ENCODE measurements at regions not wholly inside any gene's neighbourhood (a gene's known extent, or its start where the extent isn't known, plus 50 kb on each side); places are given as distances from the start of the nearest gene placed in this dataset.
"Not testable (repeated sequence)": the region's sequence is repeated elsewhere in the genome, so short reads cannot be mapped to it uniquely, and the experiment has no call there.

DNA sequence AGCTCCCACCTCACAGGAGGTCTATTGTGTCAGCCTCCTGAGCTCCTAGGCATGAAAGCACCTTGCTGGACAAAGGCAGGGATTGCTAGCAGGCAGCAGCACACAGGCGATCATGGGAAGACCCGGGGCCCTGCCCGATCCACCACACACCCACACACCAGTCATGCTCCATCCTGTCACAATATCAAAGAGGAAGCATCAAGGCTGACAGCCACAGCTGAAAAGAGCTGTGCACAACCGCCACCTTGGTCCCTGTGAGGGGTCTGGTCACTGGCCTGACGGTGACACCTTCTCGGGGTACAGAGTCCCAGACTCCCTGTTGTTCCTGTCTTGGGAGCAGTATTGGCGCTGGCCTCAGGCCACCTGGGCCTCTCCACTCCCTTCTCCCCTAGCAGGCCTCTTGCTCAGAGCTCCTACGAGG lies 89.7 kb upstream of the RET start:
- DNase-seq (ENCODE audit: low read depth in 2 of 2): no peak

DNA sequence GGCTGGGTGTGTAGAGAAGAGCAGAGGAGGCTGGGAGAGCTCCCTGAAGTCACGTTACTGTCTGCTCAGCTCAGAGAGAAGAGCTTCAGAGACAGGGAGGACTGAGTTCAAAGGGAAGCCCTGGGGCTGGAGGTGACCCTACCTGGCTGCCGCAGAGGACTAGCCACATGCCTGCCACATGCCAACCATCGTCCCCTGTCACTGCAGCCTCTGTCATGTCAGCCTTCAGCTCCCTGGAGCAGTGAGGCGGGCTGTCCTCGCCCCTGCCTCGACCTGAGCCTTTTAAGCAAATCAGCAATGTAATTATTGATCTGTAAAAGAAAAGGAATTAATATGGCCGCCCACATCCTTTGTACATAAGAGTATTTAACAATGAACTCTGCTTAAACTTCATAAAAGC lies 89.3 kb upstream of the RET start:
- no peak for DNase-seq (ENCODE audit: low read depth in 2 of 2)

DNA sequence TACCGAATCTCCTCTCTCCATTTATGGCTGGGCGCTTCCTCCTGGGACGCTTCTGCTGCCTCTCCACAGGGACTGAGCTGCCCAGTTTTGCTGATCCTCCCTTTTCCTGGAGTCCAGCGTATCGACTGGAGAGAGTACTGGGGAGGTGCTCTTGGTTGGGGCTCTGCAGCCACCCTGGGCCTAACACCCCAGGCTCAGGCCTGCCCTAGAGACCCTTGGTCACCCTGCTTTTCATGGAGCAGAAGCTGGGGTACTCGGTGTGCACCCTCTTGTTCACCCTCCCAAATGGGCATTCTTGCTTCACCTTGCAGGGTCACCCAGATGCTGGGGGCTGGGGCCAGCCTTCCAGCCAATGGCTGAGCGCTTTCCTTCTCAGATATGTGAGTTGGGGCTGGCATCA lies 88.8 kb upstream of the RET start:
- no peak for DNase-seq (ENCODE audit: low read depth in 2 of 2)

DNA sequence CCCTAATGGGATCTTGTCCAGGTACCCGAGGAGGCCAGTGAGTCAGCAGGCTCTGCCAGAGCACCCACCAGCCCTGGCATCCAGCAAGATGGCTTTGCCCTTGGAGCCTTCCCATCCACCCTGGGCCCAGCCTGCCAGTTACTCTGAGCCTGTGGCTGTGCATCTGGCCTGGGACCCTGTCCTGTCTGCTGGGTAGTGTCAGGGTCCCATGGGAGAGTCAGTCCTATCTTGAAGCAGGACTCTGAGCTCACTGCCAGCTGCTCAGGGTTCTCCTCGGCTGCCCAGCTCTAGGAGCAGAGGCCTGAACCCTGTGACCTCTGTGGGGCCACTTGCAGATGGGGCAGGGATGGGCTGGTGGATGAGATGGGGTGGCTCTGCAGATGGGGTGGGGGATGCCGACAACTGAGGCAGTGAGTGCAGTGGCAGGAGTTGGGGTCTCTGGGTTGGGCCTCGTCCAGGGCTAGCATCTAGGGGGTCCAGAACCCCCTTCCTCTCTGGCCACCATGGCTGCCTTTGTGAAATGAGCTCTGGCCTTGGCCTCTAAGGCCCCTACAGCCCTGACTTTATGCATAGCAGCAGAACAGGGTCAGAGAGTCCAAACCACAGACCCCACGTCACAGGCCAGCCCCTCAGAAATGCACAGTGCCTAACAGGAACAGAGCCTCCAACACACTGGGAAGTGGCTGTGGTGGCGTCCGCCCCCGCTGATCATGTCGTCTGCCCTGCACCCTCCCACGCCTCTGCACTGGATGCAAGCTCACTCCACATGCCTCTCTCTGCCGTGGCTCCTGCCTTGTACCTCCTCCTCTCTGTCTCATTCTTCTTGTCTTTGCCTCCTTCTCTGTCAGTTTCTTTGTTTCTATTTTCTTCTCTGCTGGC lies 88.1 kb upstream of the RET start:
- DNase-seq (ENCODE audit: low read depth in 2 of 2): no peak

DNA sequence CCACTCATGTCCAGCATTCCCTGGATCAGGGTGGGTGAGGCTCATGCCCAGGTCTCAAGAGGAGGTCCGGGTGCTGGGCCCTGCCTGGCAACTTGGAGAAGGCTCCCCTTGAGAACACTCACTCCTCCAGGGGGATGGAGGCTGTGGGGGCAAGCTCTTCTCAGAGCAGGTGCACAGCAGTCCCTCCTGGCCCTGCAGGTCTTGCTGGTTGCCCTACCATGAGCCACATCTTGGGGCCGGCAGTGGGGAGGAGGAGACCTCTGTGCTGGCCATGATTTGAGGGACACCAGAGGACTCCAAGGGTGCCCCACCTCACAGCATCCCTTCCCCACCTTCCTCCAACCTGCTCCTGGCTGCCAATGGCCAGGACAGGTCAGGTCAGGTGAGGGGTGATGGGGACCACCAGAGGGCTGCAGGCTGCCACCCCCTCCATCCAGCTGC lies 87.4 kb upstream of the RET start:
- DNase-seq (ENCODE audit: low read depth in 2 of 2): no peak

DNA sequence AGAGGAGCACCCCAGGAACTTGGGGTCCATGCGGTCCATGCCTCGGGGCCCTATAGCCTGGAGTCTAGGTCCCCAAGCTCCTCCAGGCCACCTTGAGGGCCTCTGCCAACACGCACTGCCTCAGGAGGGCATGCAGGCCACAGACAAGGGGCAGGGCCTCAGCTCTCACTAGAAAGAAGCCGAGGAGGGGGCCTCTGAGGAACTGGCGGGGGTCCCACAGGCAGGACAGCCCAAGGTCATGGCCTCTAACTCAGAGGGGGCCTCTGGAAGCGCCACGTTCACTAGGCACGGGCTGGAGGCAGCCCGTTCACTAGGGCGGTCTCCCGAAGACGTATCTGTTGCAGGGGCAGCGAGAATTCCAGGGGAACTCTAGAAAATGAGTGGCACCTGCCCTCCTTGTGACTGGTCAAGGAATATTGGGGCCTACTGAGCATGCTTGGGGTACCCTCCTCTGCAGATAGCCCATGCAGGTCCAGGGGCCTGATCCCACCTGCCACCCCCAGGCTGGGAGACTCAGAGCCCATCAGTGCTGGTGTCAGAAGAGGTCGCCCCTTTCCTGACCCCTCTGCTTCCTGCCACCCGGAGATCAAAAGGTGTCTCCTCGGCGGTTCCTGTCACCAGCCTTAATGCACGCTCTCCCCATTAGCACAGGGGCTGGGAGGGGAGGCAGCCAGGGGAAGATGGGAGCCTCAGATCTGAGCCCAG lies 86.7 kb upstream of the RET start:
- no peak for DNase-seq (ENCODE audit: low read depth in 2 of 2)

DNA sequence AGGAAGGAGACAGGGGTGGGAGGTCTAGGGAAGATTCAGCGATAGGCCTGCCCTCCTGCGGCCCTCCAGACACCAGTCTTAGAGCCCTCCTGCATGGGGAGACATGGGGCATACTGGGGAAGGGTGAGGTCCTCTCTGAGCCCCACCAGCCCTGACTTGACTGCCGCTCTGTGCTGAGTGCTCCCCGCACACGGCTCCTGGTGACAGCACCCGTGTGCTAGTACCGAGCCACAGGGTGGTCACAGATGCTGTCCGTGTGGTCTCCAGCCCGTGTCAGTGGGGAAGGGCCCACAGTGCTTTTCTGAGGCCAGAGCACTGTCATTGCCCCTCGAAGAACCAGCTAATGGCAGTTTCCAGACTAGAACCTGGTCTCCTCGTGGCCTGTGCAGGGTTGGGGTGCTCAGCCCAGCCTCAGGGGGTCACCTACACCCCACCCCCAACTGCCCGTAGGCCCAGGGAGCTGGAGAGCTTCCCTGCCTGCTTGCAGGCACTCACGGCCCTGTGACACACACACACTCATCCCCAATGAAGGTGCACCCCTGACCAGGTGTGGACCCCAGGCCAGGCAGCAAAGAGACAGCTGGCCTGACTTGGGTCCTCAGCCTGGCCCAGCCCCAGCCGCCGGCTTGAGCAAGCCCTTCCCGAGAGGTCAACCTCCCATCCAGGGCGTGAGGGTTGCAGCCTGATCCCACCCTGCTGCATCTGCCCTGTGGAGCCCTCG lies 86.0 kb upstream of the RET start:
- DNase-seq (ENCODE audit: low read depth in 2 of 2): no peak

DNA sequence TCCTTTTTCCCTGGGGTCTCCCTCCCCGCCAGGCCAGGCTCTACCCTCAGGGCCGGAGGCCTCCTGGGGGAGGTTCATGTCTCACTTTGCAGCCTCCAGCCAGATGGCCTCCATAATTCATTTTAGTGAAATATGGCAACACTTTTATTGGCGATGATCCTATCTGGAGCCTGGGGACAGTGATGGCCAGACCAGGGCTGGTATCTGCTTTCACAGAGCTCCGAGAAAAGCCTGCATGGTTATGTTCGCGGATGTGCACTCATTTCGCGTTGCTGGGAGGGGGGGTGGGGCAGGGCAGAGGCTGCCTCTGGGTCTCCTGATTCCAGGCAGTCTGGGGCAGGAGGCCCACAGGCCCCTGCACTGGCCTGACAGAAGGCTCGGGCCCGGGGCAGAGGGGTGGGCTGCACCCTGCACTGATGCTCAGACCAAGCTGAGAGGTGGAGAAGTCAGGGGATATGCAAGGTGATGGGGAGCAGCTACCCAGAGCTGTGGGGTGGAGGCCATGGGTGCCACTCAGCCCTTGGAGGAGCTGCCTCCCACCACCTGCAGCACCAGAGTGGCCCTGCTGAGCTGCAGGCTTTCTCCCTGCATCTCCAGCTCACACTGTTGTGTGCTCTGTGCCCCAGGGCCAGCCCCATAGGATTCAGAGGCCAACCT lies 85.3 kb upstream of the RET start:
- no peak for DNase-seq (ENCODE audit: low read depth in 2 of 2)

DNA sequence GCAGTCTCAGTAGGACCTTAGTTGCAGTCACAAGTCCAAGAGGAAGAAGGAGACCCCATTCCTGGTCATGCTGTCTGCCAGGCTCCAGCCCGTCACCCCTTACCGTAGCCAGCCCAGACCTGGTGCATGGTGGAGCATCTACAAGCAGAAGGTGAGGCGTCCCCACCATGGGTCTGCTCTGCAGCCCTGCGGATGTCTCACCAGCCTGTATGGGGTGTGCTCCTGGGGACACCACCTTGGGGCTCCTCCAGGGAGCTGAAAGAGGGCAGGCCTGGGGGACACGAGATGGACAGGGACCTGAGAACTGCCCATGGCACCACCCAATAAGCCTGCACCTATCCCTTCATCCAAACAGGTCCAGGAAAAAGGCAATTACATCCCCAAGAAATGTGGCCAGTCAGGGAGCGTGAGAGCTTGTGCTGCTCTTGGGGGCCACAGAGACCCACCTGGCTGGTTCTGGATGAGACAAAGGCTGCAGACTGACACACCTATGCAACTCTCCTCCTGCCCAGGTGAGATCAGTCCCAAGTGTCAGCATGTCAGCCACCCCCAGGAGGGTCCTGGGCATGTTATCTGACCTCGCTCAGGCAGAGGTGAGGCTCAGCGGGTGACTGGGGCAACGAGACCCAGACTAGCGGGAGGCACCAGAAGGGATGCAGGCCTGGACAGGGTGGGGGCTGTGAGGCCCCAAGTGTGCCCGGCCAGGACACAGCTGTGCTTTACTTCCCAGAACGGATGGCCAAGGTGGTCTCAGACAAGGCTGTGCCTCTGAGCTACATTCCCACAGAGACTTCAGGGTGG lies 84.5 kb upstream of the RET start:
- no peak for DNase-seq (ENCODE audit: low read depth in 2 of 2)

DNA sequence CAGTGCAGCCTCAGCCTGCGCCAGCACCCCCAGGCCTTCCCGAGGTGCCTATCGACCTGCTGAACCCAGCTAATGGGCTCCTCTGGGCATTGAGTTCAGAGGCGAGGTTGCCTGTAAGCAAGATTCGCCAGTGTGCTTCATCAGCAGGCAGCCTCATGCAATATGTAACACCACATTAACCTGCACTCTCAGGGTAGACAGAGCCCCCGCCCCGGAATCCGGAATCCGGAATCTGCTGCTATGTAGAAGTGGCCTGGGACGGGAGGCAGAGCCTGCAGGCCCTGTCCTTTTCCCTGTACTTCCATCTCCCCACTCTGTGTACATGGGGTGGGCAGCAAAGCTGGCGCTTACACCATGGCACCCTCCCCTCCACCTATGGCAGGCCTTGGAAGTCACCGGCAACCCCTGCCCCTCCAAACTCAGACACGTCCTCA lies 83.9 kb upstream of the RET start:
- no peak for DNase-seq (ENCODE audit: low read depth in 2 of 2)

DNA sequence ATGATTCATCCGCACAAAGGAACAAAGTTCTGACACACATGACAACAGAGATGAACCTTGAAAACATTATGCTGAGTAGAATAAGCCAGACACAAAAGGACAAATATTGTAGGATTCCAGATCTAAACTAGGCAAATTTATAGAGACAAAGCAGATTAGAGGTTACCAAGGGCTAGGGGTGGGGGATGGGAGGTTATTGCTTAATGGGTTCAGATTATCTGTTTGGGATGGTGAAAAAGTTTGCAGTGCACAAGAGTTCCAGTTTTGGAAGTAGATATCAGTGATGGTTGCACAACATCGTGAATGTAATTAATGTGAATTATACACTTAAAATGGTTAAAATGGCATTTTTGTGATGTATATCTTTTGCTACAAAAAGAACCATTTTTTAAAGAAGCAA lies 82.0 kb upstream of the RET start:
- DNase-seq (ENCODE audit: low read depth in 2 of 2): not testable (repeated sequence)

DNA sequence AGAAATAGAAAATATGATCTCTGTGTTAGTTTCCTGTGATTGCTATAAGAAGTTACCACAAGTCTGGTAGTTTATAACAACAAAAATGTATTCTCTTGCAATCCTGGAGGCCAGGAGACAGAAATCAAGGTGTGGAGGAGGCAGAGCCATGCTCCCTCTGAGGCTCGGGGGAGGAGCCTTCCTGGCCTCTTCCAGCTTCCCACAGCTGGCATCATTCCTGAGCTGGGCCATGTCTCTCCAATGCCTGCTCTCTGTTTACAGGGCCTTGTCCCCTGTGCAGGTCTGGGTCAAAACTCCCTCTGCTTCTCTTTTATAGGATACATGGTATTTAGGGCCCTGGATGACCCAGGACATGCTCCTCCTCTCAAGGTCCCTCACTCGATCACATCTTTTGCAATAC lies 81.3 kb upstream of the RET start:
- DNase-seq (ENCODE audit: low read depth in 2 of 2): no peak

DNA sequence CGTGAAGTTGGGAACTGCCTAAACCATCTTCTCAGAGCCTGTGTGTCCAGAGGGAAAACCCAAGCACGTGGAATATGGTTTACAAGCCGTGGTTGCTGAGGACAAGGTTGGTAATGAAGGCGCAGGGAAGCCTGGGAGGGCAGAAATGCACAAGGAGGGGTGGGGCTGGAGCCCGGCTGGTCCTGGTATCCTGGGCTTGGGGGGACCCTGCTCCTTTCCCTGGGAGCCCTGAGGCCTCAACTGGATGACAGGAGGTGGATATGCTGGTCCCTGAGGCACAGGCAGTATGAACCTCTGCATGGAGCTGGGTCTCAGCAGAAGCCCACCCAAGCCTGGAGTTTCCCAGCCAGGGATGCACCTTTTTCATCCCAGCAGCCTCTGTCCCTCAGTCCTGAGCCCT lies 80.3 kb upstream of the RET start:
- no peak for DNase-seq (ENCODE audit: low read depth in 2 of 2)

DNA sequence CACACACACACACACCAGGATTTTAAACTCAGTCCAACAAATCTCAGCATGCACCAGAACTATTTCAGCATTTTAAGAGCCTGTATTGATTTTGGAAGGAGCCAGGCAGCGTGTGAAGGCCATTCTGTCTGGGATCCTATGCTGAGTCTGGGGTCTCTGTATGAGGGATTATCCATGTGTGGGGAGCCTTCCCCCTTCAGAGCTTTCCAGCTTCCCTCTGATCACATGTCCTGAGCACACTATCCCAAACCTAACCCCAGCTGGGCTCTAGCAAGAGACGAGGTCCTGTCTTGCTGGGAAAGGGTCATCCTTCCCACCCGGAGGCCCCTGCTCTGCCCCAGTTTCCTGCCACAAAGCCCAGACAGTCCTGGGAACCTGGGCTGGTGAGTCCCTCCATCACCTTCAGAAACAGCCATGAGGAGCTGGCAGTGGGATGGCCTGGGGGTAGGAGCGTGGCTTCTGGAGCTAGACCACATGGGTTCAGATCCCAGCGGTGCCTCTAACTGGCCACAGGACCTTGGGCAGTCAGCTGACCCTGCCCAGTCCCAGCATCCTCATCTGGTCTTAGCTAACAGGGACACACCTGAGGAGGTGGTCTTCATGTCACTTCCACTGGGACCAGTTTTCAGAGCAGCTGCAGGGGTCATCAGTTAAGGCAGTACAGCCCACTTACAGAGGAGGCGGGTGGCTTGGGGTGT lies 79.6 kb upstream of the RET start:
- DNase-seq (ENCODE audit: low read depth in 2 of 2): no peak

DNA sequence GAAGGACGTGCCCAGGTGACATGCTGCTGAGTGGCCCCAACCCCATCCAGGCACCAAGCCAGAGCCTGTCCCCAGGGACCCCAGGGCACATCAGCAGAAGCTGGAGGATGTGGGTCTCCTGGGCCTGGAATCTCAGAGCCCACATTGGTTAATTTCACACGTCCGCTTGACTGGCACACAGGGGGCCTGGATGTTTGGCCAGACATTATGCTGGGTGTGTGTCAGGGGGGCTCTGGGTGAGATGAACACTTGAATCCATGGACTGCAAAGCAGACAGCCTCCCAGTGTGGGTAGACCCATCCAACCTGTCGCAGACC lies 79.1 kb upstream of the RET start:
- DNase-seq (ENCODE audit: low read depth in 2 of 2): no peak

DNA sequence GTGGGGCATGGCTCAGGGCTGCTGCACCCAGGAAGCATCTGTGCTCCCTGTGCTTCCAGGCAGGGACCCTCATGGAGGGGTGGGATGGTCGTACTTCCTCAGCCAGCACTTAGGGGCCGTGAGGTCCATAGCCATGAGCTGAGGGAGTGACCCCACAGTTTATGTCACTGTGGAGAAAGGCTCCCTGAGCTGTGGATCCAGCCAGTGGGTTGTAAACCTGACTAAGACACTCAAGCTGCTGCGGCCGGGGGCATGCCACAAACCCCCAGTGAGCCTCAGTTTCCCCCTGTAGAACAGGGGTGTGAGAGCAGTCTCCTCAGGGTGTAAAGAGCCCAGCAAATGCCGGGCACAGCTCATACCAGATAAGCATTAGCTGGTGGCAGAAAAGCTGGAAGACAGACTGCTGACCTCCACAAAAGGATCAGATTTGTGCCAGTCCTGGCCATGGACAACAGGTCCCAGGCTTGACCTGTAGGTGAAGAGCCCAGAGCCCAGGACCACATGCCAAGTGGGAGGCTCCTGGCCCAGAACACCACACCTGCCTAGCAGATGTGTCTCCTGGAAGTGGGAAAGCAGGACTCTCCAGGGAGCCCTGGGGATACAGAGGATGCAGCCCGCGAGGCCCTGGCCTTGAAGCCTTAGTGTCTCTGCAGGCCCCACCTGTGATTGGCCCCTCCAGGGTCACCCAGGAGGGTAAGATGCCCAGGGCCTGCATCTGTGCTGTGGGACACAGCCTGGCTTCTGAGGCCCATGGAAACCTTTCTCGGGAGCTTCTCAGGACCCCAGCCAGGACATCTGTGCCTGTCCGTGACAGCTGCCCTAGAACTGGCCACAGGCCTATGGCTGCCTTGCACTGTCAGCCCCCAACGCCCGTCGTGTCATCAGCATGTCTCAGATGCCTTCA lies 78.1 kb upstream of the RET start:
- DNase-seq (ENCODE audit: low read depth in 2 of 2): no peak

DNA sequence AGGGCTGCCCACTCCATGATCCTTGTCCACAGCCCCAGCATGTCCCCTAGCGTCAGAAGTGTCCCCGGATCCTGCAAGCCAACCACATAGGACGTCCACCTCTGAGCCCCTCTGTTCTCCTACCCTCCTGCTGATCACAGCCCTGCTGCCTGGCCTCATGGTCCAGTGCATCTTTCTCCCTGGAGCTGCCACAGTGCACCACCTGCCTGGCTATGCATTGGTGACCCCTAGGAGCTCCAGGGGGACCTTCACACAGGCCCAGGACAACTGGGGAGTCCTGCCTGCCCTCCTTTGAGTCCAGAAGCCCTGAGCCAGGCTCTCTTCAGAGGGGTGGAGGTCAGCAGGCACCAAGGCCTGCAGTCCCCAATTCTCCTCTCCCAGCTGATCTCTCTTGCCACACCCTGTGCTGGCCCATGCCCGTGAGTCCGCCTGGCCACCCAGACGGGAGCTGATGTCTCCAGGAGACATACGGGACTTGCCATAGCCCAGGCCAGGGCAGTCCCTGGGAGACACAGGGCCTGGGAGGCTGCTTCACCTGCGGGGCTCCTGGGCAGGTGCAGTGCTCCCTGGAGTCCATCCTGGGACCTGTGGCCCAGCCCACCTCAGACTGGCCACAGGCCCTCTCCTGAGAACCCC lies 77.4 kb upstream of the RET start:
- no peak for DNase-seq (ENCODE audit: low read depth in 2 of 2)

DNA sequence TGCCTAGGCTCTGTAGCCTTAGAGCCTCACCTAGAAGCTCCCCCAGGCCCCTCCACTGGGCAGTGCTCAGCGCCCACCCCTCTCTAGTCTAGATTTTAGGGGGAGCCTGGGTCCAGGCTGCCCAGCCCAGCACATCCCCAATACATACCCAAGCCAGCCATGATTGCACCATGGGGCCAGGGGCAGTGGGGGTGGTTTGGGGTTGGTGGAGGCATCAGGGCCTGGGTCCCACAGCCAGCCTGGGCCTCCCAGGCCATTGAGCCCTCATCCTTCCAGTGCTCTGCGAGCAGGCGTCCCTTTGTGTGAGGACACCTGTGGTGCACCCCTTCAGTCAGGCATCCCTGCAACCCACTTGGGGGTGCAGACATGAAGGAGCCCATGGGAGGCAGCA lies 76.9 kb upstream of the RET start:
- no peak for DNase-seq (ENCODE audit: low read depth in 2 of 2)
